ENCODE measurements at regions not wholly inside any gene's neighbourhood (a gene's known extent, or its start where the extent isn't known, plus 50 kb on each side); places are given as distances from the start of the nearest gene placed in this dataset.

DNA sequence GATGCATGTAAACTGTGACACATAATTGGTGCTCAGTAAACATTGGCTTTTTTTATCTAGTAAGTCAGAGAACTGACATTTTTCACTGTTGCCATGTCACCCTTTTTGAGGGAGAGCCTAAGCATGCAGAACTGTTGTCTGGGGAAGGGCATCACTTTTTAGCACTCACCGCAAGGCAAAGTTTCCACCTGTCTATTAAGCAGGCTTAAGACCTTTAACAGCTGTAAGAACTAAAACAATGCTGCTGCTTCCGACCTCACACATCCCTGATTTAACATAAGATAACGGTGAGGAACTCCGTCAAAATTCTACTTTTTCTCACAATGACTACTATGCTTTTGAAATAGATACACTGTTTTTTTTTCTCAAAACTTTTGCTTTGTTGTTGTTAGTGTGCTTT lies 554.8 kb downstream of the NUF2 start:
- DNase-seq (ENCODE audit: low spot score) = no peak
- Histone ChIP-seq H3K9me3 (no peaks in the 10 kb centered on the region), H3K4me3 (no peak overlapping the region), H3K4me1 (replicated peaks) (peaks cover 4% of the 10 kb centered on the region), H3K36me3 (no peaks in the 10 kb centered on the region), H3K27ac (no peak overlapping the region), H3K27me3 (replicated peaks; ENCODE audit: insufficient read depth) (no peaks in the 10 kb centered on the region)
- intact Hi-C loops (cut with DNase I) = no loop called here
- WGBS = 59% methylated on average over 4 of the region's 4 CpGs
- TF ChIP-seq POLR2A (IDR thresholded peaks at IDR 0.05) = no peak

DNA sequence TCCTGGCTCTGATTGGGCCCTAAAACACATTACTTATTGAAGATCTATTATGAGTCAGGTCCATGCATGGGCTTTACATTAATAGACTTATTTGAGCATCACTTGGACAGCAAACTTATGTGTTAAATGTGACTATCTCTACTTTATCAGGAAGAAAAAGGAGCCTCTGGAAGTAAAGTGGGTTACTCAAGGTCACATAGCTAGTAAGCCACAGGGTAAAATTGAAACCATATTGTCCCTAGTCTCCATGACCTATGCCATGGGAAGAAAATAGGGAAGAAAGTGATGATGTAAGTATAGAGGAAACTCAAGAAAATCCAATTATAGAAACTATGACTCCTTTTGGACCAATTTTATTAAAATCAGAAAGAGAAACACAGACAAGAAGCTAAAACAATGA lies 555.3 kb downstream of the NUF2 start:
- no peaks in the 10 kb centered on the region for H3K9me3 ChIP-seq
- no peaks in the 10 kb centered on the region for H3K36me3 ChIP-seq
- intact Hi-C loops (cut with DNase I) = no loop called here
- no peak overlapping the region for H3K4me3 ChIP-seq
- DNase-seq (ENCODE audit: low spot score) = no peak
- H3K4me1 ChIP-seq (replicated peaks) = peaks cover 4% of the 10 kb centered on the region
- TF ChIP-seq POLR2A (IDR thresholded peaks at IDR 0.05) = no peak
- no peak for TF ChIP-seq POLR2AphosphoS5 (IDR thresholded peaks at IDR 0.05)
- TF ChIP-seq, protein P1, sequence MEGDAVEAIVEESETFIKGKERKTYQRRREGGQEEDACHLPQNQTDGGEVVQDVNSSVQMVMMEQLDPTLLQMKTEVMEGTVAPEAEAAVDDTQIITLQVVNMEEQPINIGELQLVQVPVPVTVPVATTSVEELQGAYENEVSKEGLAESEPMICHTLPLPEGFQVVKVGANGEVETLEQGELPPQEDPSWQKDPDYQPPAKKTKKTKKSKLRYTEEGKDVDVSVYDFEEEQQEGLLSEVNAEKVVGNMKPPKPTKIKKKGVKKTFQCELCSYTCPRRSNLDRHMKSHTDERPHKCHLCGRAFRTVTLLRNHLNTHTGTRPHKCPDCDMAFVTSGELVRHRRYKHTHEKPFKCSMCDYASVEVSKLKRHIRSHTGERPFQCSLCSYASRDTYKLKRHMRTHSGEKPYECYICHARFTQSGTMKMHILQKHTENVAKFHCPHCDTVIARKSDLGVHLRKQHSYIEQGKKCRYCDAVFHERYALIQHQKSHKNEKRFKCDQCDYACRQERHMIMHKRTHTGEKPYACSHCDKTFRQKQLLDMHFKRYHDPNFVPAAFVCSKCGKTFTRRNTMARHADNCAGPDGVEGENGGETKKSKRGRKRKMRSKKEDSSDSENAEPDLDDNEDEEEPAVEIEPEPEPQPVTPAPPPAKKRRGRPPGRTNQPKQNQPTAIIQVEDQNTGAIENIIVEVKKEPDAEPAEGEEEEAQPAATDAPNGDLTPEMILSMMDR (IDR thresholded peaks at IDR 0.05) = no peak
- H3K27me3 ChIP-seq (replicated peaks; ENCODE audit: insufficient read depth) = no peaks in the 10 kb centered on the region
- H3K27ac ChIP-seq = no peak overlapping the region

DNA sequence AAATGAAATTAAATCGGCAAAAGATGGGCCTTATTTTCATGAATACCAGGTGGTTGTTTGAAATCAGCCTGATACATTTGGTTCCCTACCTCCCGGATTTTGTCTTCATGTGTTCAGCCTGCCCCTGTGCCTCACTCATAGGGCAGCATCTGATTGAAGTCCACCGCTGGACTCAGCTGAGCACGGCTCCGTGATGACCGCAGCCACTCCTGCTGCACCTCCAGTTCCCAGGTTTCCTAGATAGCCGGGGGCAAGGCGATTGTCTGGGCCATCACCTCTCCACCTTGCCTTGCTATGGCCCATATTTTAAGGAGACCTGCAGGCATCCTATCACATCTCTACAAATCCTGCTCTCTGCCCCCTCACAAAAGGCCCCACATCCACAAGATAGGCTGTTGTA lies 563.8 kb downstream of the NUF2 start:
- H3K4me3 ChIP-seq = no peak overlapping the region
- intact Hi-C loops (cut with DNase I) = no loop called here
- no peaks in the 10 kb centered on the region for H3K36me3 ChIP-seq
- TF ChIP-seq, protein P1 (IDR thresholded peaks at IDR 0.05) = no peak
- TF ChIP-seq POLR2A (IDR thresholded peaks at IDR 0.05) = no peak
- TF ChIP-seq POLR2AphosphoS5 (IDR thresholded peaks at IDR 0.05) = no peak
- WGBS = 86% methylated on average over 8 of the region's 8 CpGs
- H3K27me3 ChIP-seq (replicated peaks; ENCODE audit: insufficient read depth) = no peaks in the 10 kb centered on the region
- no peak overlapping the region for H3K27ac ChIP-seq
- no peaks in the 10 kb centered on the region for H3K4me1 ChIP-seq (replicated peaks)
- no peak for DNase-seq (ENCODE audit: low spot score)
- H3K9me3 ChIP-seq = no peaks in the 10 kb centered on the region

DNA sequence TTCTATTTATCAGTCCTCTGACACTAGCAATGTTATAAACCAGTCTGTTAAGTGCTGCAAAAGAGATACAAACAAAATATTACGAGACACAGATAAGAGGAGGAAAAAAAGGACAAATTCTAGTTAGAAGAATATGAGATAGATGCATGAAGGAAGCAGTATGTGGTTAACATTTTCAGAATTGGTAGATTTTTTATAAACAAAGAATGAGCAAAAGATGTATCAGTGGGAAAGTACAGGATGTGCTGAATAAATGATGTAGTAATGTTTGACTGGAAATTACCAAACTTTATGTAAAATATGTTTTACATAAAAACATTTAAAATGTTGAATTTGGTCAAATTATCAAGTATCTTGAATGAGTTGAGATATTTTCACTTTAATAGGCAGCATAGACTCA lies 574.2 kb downstream of the NUF2 start:
- TF ChIP-seq POLR2AphosphoS5 (IDR thresholded peaks at IDR 0.05) (no peak), POLR2A (IDR thresholded peaks at IDR 0.05) (no peak)
- TF ChIP-seq, protein P1 (IDR thresholded peaks at IDR 0.05) = no peak
- no peak overlapping the region for H3K4me3 ChIP-seq
- no peaks in the 10 kb centered on the region for H3K4me1 ChIP-seq (replicated peaks)
- H3K36me3 ChIP-seq = no peaks in the 10 kb centered on the region
- intact Hi-C loops (cut with DNase I) = no loop called here
- H3K27me3 ChIP-seq (replicated peaks; ENCODE audit: insufficient read depth) = no peaks in the 10 kb centered on the region
- no peaks in the 10 kb centered on the region for H3K9me3 ChIP-seq
- DNase-seq (ENCODE audit: low spot score) = no peak
- no peak overlapping the region for H3K27ac ChIP-seq
- 43% methylated on average over 1 of the region's 1 CpG for WGBS

DNA sequence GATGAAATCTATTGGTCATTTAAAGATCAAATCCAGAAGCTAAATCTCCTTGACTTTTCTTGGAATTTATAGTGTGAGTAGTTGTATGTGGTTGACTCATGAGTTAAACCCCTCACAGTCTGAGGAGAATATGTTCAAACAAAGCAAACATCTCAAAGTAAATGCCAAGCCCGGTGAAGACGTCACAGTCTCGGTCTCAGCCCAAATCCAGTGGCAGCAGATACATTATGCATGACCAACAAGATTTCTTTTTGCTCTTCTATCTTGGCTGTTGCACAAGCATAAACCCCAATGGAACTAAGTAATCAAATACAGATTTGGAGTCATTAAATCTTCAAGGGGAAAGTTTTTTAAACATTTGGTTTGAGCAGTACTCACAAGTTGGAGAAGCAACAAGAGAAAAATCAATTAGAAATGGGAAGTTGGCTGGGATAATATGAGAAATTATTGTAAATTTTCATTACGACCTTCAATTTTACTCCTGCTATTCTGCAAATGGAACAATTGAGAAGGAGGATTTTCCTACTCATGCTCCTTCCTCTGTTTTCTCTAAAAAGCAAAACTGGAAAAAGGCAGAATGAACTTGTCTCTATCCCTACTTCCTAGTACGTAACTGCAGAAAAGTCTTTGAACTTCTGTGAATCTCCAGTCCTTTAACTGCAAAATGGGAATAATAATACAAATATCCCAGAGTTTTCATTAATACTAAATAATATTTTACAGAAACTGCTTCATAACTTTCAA lies 575.8 kb downstream of the NUF2 start:
- H3K4me3 ChIP-seq = no peak overlapping the region
- WGBS = 60% methylated on average over 5 of the region's 5 CpGs
- no peaks in the 10 kb centered on the region for H3K9me3 ChIP-seq
- H3K27ac ChIP-seq = no peak overlapping the region
- no peaks in the 10 kb centered on the region for H3K4me1 ChIP-seq (replicated peaks)
- TF ChIP-seq POLR2A (IDR thresholded peaks at IDR 0.05) (no peak), POLR2AphosphoS5 (IDR thresholded peaks at IDR 0.05) (no peak)
- TF ChIP-seq, protein P1 (IDR thresholded peaks at IDR 0.05) = no peak
- no peaks in the 10 kb centered on the region for H3K36me3 ChIP-seq
- H3K27me3 ChIP-seq (replicated peaks; ENCODE audit: insufficient read depth) = no peaks in the 10 kb centered on the region
- intact Hi-C loops (cut with DNase I) = no loop called here
- DNase-seq (ENCODE audit: low spot score) = no peak

All from prostate gland (tissue), 2 donors.